Sigmoid colon (tissue), 6 donors: ENCODE measurements at regions not wholly inside any gene's neighbourhood (a gene's known extent, or its start where the extent isn't known, plus 50 kb on each side); places are given as distances from the start of the nearest gene placed in this dataset.

ENCODE experiments used
- DNase-seq: peaks from one replicate; pipeline ENCODE4 v3.0.0-alpha.2; 2019
- H3K27ac ChIP-seq, 4 donors: fragments of 200-600 bp; sonication (generic); one replicate each; pipeline ENCODE4 v1.5.1; 2016 to 2019; ENCODE audit warnings: mild to moderate bottlenecking in 1 of 4
- H3K27me3 ChIP-seq, 3 donors: fragments of 200-600 bp; sonication (generic); one replicate each; pipeline ENCODE4 v1.5.1; 2019; ENCODE audit warnings: mild to moderate bottlenecking in 1 of 3
- H3K36me3 ChIP-seq, 4 donors: fragments of 200-600 bp; sonication (generic); one replicate each; pipeline ENCODE4 v1.5.1; 2016 to 2019
- H3K4me1 ChIP-seq, 4 donors: fragments of 200-600 bp; sonication (generic); one replicate each; pipeline ENCODE4 v1.5.1; 2017 to 2019
- H3K4me3 ChIP-seq, 4 donors: fragments of 200-600 bp; sonication (generic); one replicate each; pipeline ENCODE4 v1.5.1; 2017 to 2019; ENCODE audit warnings: mild to moderate bottlenecking in 2 of 4, moderate library complexity in 1 of 4
- H3K9me3 ChIP-seq, 4 donors: fragments of 200-600 bp in 3 of 4; sonication (generic) in 3 of 4; one replicate each; pipeline versions ENCODE4 v1.5.1 to v1.6.1; 2013 to 2019
- EP300 ChIP-seq, 4 donors: sonication (generic); formaldehyde crosslinking; IDR thresholded peaks; one replicate each; pipeline ENCODE4 v1.6.1; 2017; ENCODE audit warnings: antibody characterized with exemption in 4 of 4
- POLR2A ChIP-seq, 2 donors: fragments of 450-650 bp; IDR thresholded peaks; one replicate each; pipeline ENCODE4 v1.6.1; 2016; ENCODE audit warnings: antibody characterized with exemption in 2 of 2, mild to moderate bottlenecking in 2 of 2, moderate library complexity in 2 of 2
- POLR2AphosphoS5 ChIP-seq, 4 donors: sonication (generic); formaldehyde crosslinking; IDR thresholded peaks; one replicate each; pipeline ENCODE4 v1.6.1; 2017; ENCODE audit warnings: antibody characterized with exemption in 4 of 4
- WGBS, 2 donors: extraction: QIAGEN DNeasy Blood & Tissue Kit; methylation state at CpG; one replicate each; pipeline ENCODE4 v1.1.7; 2013; 5-methylcytosine and 5-hydroxymethylcytosine counted together
- intact Hi-C: fragments of 100-400 bp; cut with DNase I; formaldehyde crosslinking; loops from one replicate; pipeline ENCODE4 v1.15.1; 2023
- TF ChIP-seq, protein P1 (sequence below), 4 experiments: fragments of 450-650 bp in 3 of 4; fragments of 200-600 bp in 1 of 4; IDR thresholded peaks; one replicate each; pipeline ENCODE4 v1.5.1; 2016 to 2019; ENCODE audit warnings: antibody characterized with exemption in 4 of 4, mild to moderate bottlenecking in 3 of 4, moderate library complexity in 2 of 4
- donor health status: healthy with polysubstance abuse.
- donor health status: healthy.

- no peaks in the 10 kb centered on the region for H3K36me3 ChIP-seq
- TF ChIP-seq EP300 (IDR thresholded peaks at IDR 0.05) (no peak), POLR2A (IDR thresholded peaks at IDR 0.05) (no peak), POLR2AphosphoS5 (IDR thresholded peaks at IDR 0.05) (no peak)
- TF ChIP-seq, protein P1, sequence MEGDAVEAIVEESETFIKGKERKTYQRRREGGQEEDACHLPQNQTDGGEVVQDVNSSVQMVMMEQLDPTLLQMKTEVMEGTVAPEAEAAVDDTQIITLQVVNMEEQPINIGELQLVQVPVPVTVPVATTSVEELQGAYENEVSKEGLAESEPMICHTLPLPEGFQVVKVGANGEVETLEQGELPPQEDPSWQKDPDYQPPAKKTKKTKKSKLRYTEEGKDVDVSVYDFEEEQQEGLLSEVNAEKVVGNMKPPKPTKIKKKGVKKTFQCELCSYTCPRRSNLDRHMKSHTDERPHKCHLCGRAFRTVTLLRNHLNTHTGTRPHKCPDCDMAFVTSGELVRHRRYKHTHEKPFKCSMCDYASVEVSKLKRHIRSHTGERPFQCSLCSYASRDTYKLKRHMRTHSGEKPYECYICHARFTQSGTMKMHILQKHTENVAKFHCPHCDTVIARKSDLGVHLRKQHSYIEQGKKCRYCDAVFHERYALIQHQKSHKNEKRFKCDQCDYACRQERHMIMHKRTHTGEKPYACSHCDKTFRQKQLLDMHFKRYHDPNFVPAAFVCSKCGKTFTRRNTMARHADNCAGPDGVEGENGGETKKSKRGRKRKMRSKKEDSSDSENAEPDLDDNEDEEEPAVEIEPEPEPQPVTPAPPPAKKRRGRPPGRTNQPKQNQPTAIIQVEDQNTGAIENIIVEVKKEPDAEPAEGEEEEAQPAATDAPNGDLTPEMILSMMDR (IDR thresholded peaks at IDR 0.05): no peak
- 73 to 87% methylated on average over 4 of the region's 4 CpGs for WGBS, 2 donors
- H3K9me3 ChIP-seq: no peaks in the 10 kb centered on the region
- H3K4me1 ChIP-seq: peaks cover 0 to 34% (median 26%) of the 10 kb centered on the region in 4 donors
- intact Hi-C loops: no loop called here
- H3K27ac ChIP-seq: peak overlapping the region; percentile 66 to 84 (median 72)
- no peak overlapping the region for H3K4me3 ChIP-seq
- no peaks in the 10 kb centered on the region for H3K27me3 ChIP-seq
- DNase-seq: no peak
These were observed 393.7 kb downstream of the FOXO1 start for GRCh38 chr13:40272776-40273139.

DNA sequence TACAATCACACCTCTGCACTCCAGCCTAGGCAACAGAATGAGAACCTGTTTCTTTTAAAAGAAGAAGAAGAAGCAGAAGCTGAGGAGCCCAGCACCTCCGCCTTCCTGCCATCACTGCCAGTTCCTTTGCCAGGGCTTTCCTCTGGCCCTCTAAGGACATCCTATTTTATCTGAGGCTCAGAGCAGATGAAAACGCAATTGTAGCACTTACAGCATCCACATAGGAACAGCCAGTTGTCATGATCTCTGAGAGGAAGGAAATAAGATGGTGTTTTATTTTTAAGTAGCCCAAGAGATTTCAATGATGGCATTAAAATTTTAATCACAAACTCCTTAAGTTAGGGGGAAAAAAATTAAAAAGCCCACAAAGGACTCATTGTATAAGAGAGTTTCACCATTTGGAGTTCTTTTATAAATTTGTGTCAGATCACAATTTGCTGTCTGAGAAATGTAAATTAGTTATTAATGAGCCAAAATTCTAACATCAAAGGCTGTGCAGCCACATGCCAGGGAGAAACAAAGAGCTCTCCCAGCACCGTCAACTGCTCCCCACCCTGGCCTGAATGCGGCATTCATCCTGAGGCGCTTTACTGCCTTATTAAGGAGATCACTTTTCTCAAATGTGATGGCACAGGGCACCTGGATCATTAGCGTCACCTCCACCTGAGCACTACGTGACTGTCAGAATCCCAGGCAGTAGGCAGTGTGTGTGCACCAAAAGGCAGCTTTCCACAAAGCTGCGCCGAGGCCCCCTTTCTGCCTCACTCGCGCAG lies 393.0 kb downstream of the FOXO1 start:
- H3K4me1 ChIP-seq: peaks cover 0 to 34% (median 26%) of the 10 kb centered on the region in 4 donors
- H3K36me3 ChIP-seq: no peaks in the 10 kb centered on the region
- no peaks in the 10 kb centered on the region for H3K9me3 ChIP-seq
- DNase-seq: no peak
- no peak overlapping the region for H3K4me3 ChIP-seq
- H3K27ac ChIP-seq: peak overlapping the region; percentile 66 to 84 (median 72)
- WGBS, 2 donors: 88 to 94% methylated on average over 11 of the region's 11 CpGs
- no peaks in the 10 kb centered on the region for H3K27me3 ChIP-seq
- no peak for TF ChIP-seq EP300 (IDR thresholded peaks at IDR 0.05)
- TF ChIP-seq POLR2AphosphoS5 (IDR thresholded peaks at IDR 0.05): no peak
- no peak for TF ChIP-seq POLR2A (IDR thresholded peaks at IDR 0.05)
- TF ChIP-seq, protein P1 (IDR thresholded peaks at IDR 0.05): no peak
- intact Hi-C loops: no loop called here

- H3K27me3 ChIP-seq: no peaks in the 10 kb centered on the region
- TF ChIP-seq POLR2A (IDR thresholded peaks at IDR 0.05) (no peak), POLR2AphosphoS5 (IDR thresholded peaks at IDR 0.05) (no peak), EP300 (IDR thresholded peaks at IDR 0.05) (no peak)
- TF ChIP-seq, protein P1 (IDR thresholded peaks at IDR 0.05): no peak
- no peak overlapping the region for H3K27ac ChIP-seq
- WGBS, 2 donors: 91 to 93% methylated on average over 3 of the region's 3 CpGs
- H3K4me1 ChIP-seq: peaks cover 0 to 34% (median 26%) of the 10 kb centered on the region in 4 donors
- H3K9me3 ChIP-seq: no peaks in the 10 kb centered on the region
- DNase-seq: no peak
- H3K4me3 ChIP-seq: no peak overlapping the region
- H3K36me3 ChIP-seq: no peaks in the 10 kb centered on the region
- intact Hi-C loops: no loop called here
These were observed 392.3 kb downstream of the FOXO1 start for GRCh38 chr13:40274103-40274502.

GRCh38 chr13:40275155-40275554 lies 391.3 kb downstream of the FOXO1 start:
- TF ChIP-seq POLR2A (IDR thresholded peaks at IDR 0.05): no peak
- TF ChIP-seq, protein P1 (IDR thresholded peaks at IDR 0.05): no peak
- TF ChIP-seq POLR2AphosphoS5 (IDR thresholded peaks at IDR 0.05): no peak
- no peak for TF ChIP-seq EP300 (IDR thresholded peaks at IDR 0.05)
- no peak overlapping the region for H3K27ac ChIP-seq

More at GRCh38 chr13:40275155-40275554, 391.3 kb downstream of the FOXO1 start:
- Histone ChIP-seq H3K4me1 (peaks cover 0 to 34% (median 26%) of the 10 kb centered on the region in 4 donors), H3K9me3 (no peaks in the 10 kb centered on the region), H3K4me3 (no peak overlapping the region), H3K27me3 (no peaks in the 10 kb centered on the region), H3K36me3 (no peaks in the 10 kb centered on the region)
- WGBS, 2 donors: 88 to 93% methylated on average over 4 of the region's 4 CpGs
- intact Hi-C loops: no loop called here
- DNase-seq: no peak
